ENCODE measurements at regions not wholly inside any gene's neighbourhood (a gene's known extent, or its start where the extent isn't known, plus 50 kb on each side); places are given as distances from the start of the nearest gene placed in this dataset.

DNA sequence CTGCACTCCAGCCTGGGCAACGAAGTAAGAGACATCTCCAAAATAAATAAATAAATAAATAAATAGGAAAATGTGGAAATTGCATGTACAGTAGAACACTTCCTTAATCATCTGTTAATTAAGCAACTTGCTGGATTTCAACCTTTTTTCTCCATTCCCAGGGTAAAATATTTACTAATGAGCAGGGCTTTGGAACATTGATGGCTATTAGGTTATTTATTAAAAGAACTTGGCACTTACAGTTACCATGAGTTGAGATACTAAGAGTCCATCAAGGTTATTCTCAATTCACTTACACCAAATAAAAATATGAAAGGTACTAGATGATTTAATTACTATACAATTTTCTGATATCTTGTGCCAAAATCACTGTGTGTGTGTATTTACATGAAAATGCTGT is 607.1 kb downstream of the PCDH18 start:
- DNase-seq (ENCODE audit: low spot score): no peak

DNA sequence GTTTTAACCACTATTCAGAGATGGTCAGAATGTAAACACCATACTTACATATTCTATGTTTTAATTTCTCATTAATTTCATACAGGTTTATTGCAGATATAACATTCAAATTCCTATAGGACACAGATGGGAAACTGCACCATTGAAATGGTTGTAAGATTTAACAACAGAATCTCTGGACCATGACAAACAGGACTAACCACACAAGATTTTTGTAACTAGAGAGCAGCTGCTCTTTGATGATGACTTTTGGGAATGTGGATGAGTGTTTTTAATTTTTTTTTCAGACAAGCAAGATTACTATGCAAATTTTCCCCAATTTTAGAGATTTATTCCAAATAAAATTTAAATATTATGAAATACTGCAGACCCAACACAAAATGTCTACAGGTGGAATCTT is 610.2 kb downstream of the PCDH18 start:
- DNase-seq (ENCODE audit: low spot score): no peak

DNA sequence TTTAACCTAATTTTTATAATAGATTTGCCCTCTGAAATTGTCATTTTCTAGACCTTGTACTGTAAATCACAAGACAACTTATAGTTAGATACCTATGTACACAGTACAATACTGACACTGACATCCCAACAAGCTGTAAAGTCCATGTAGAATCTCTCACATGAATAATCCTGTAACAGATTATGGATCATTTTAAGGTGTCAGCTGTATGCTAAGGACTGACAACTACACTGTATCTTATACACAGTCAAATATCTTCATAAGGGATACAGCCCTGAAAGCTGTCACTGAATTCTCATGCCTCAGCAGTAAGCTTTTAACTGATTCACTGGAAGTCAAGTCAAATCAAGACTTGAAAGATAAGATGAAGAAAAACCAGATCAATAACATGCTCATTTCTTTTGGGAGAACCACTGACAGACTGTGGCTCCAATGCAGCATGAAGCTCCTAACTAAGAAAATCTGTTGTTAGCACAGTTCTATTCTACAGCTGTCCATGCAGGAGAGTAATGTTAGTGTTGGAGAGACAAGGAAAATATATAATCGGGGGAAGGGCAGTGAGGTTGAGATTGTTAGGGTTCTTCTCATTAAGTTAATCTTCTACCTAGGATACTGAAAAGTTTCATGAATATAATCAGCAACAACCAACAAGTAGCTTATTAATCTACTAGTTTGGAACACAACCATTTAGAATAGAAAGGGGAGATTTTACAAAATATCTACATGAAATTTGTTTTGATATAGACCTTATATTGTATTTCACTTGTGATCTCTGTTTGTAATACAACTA is 612.0 kb downstream of the PCDH18 start:
- DNase-seq (ENCODE audit: low spot score): no peak

DNA sequence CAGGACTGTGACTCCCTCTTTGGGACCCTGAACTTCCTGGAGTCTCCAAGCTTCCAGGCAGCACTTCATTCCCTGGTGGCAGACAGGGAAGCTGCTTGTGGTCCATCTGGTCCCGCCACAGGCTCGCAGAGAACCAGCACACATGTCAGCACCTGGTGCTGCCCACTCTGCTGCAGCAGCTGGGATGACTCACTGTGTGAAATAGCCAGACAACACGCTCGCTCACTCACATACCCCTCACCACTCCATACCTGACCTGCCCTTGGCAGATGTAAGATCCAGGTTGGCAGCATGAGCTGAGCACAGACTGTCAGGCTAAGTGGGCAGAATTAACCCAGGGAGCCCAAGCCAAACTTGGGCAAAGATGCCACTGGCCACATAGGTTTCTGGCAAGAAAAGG is 613.5 kb downstream of the PCDH18 start:
- DNase-seq (ENCODE audit: low spot score): no peak

DNA sequence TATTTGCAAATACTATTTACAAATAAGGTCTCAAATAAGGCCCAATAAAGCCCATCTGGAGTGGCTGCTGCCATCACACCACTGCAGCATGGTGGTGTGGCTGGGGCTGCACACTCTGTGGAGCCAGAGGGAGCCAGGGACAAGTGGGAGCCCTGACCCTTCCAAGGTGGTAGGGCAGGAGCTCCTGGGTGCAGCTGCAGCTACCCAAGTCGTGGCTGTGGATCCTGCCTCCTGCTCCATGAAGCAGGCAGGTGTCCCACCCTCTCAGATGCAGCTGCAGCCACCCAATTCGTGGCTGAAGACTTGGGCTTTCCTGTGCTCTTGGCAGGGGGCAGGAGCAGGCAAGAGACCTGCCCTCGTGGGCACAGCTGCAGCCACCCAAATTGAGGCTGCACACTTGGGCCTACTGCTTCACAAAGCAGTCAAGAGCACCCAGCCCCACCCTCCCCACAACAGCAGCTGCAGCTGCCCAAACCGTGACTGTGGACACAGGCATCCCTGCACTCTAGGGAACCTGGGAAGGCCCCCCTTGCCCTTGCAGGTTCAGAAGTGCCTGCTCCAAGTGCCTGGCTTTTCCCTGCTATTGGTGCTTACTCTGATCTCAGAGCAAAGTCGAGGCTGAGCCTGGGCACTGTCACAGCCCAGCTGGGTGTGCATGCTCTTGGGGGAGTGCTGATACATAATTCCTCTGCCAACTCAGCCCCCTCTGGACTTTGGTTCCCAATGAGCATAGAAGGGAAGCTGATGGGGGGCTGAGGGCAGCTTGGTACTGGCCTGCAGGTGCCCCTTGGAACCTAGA is 614.8 kb downstream of the PCDH18 start:
- DNase-seq (ENCODE audit: low spot score): no peak

DNA sequence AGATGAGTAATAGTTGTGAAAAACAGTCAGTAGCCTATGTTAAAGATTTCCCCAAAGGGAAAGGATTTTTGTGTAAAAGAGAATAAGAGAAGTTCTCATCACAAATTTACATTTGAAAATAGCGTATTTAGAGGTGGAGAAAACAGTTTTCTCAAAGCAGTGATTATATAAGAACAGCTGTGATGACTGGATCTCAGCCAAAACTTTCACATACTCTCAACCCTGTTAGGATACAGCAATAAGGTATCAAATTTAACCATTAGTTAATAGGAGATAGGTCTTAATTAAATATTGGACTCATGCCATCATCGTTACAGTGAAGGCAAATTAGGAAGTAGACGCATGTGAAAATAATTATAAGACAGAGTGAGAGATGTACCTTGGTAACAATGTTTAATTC is 622.7 kb downstream of the PCDH18 start:
- DNase-seq (ENCODE audit: low spot score): no peak

DNA sequence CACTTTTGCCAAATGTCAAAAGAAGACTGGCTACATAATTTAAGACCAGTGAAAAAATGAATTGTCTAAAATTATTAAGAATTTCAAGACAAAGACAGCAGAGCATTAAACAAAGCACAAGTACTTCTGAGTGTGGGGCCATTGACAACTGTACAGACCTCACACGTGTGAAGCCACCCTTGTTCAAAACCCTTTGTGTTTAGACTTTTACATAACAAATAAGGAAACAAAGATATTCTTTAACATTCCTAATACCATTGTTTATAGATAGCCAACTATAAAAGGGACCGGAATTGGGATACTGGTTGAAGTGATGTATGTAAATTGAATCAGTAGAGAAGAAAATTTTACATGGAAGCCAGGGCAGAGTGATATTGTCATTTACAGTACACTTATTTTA is 624.2 kb downstream of the PCDH18 start:
- no peak for DNase-seq (ENCODE audit: low spot score)

DNA sequence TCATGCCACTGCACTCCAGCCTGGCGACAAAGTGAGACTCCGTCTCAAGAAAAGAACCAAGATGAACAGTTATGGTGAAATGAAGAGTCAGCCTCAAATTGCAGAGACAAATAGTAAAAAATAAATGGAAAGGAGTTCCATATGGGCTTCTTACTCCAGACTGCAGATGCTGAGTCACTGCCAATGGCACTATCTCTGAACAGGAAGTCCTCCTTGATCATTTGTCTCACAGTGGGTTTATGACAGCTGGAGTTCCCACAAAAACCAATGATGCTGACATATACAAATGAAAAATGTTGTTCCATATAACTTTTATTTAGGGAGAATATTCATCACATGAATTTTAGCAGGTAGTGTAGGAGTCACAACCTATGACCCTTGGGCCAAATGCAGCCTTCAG is 631.6 kb downstream of the PCDH18 start:
- no peak for DNase-seq (ENCODE audit: low spot score)

DNA sequence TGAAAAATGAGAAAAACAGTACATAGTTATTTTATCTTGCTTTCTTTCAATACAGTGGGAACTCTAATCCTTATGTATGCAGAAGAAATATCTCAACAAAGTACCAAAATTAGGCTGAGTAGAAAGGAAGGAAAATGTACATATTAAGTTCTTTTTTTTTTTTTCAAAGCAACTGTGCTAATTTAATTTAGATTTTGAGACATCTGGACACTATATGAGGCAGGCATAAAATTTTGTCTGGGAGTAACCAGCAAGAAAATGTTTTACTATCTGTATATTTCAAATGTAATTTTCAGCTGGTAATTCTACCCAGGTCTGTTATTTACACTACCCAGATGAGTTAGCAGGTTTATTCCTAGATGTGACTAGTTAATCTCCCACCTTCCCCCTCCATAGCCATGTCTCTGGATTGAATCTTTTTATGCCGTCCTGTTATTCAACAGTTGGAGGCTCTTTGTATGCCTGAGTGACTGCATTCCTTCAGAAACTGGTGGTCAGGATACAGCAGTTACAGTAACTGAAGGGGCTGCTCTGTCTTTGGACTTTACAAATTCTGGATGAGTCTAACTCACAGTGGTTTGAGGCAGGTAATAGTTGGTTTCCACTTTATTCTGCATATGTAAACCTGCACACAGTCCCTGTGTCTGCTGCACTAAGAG is 633.6 kb downstream of the PCDH18 start:
- DNase-seq (ENCODE audit: low spot score): no peak

DNA sequence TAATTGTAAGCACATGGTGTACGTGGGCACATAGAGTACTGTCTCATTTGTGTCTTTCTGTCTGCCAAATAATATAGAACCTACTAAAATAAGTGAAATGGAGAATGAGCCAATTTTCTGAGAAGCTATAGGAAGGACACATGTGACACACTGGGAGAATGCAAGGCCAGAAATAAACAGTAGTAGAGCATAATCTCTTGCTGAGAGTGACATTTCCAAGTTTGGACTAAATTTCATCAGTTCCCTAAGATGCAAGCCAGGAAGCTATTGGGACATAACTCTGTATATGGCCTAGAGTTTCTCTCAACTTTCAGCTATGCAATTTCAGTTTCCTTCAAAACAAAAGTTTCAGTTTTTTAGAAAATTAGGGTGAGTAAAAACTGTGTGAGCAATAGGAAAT is 638.7 kb downstream of the PCDH18 start:
- DNase-seq (ENCODE audit: low spot score): no peak

DNA sequence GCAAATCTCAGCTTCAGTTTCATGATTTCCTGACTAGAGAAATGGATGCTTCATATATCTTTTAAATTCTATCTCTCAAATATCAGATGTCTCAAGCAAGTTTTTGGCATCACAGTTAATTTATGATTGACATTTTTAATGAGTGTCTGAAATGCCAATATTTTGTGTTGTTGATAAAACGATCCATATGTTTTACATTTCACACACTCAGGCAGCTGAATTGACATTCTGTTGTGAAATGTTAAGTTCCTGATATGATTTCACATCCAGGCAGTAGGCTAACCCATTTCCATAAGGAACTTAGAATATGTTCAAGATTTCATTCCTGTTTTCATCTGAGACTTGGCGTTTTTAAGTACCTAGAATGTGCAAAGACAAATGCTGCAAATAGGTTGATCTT is 650.6 kb downstream of the PCDH18 start:
- DNase-seq (ENCODE audit: low spot score): no peak

DNA sequence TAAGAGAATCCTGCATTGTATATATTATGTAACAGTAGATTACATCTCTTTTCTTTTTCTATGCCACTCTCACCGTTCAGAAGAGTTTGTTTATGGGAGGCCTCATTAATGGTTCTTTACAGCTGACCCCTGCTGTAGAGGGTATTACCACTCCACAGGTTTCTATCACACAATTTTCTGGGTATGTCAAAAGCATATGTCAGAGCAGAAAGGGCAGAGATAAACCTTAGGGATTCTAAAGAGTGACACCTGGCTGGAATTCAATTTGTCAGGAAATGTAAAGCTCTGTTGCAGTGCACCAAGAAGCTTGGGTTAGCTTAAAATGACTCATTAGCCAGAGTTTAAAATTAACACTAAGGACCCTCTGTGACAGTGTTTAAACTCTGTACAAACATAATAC is 658.7 kb downstream of the PCDH18 start:
- DNase-seq (ENCODE audit: low spot score): no peak

DNA sequence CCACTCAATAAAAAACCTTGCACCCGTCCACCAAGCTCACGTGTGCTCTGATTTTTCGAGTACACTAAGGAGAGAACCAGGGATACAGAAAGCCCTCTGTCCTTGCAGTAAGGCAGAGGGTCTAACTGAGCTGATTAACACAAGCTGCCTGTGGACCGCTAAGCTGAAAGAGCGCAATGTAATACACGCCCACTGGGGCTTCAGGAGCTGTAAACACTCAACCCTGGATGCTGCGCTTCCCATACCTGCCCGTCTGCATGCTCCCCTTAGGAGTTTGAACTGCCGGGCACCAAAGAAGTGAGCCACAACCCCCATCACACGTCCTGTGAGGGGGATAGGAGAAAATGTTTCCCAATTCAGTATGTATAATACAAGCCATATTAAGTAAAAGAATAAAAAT is 664.8 kb downstream of the PCDH18 start:
- DNase-seq (ENCODE audit: low spot score): no peak

DNA sequence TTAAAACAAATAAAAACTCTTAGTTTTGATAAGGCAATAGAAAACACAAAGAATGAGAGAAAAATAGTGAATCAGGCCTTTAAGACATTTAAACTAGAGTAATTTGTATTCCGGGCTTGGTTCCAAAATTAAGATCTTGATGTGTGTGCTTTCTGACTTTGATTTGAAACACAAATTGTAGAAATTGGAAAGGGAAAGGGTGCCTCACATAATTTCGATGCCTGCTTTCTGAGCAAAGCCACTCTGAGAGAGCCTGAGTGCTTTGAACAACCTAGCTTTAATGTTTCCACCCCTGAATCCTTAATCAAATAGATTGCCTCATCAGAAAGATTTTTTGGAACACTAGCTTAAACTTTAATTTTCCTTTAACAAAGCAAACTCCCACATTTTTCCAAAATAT is 666.8 kb downstream of the PCDH18 start:
- no peak for DNase-seq (ENCODE audit: low spot score)

DNA sequence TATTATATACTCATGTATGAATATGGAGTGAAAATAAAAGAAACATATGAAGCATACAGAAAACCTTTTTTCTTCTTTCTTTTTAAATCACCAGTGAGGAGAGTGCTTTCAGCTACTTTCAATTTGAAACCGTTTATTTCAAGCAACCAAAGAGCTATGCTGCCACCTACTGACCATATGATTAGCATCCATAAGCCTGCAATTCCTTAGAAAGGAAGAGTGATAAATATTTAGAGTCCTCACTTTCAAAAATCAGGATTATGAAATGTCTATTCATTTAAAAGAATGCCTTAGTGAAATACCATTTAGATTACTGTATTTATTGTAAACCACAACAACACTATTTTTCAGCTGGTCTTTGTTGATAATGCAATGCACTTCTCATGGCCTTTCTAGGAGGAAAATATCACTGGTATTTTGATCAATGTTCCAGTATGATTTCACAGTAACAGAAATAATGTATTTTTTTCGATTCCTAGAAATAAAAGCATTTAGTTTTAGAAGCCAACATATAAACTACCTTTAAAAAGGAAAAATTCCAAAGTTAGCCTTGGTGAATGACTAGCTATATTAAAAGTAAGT is 667.6 kb downstream of the PCDH18 start:
- peak; percentile 88 for DNase-seq (ENCODE audit: low spot score)

DNA sequence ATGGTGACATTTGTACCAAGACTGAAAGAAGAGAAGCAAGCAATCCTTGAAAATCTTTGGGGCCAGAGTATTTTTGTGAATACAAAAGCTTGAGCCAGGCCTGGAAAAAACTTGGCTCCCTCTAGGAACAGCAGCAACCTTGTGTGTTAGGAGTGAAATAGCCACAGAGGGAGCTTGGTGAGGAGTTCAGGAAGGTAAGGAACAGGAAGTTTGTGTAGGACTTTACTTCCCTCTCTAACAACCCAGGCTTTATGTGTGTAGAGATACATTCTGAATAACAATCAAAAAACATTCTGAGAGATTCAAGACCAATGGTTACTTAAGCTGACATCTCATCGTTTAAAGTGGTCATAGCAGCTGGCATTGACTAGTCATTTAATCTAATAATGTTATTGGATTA is 668.5 kb downstream of the PCDH18 start:
- peak; percentile 26 for DNase-seq (ENCODE audit: low spot score)

DNA sequence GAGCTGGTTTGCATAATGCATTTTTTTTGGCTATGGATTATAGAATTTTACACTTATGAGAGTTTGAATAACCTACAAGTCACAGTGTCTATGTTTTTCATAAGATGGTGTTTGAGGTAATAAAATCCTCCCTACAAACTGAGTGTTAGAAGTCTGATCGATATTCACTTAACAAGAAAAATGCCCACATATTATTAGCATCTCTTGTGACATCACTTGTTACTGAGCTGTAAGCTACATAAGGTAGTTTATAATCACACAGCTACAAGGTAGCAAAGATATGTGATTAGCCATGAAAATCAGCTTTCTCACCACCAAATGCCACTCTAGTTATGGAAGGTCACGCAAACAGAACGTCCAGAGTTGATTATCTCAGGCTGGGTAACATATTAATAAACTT is 669.6 kb downstream of the PCDH18 start:
- DNase-seq (ENCODE audit: low spot score): no peak

DNA sequence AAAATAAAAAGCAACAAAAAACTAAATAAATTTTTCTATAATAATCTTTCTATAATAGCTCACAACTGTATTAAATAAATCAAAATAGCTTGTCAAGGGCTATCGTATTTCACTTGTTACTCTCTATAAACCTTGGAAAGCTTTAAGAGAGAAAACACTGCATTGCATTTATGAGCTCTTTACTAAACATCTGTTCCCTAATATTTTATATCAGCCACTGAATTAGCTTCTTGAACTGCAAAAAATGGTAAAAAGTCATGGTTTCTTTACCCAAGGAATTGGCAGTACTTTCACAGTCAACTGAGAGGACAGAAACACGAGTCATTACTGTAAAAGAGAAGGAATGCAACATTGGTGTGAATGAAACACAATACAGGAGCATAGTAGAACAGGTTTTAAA is 671.2 kb downstream of the PCDH18 start:
- no peak for DNase-seq (ENCODE audit: low spot score)

DNA sequence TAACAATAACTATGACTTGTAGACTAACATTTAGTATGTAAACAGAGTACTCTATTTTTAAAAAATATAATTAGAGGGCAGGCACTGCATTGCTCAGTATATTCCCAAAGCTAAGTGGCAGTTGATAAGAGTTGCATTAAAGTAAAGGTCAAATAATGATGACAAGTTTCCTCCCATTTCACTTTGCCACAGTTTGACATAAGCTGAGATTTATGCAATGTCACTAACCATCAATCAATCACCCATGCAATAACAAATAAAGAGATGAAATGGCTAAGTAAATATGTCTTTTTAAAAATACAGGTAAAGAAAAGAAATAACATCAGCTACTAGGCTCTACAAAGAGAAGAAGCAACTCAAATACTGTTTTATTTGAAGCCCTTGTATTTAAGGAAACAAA is 673.4 kb downstream of the PCDH18 start:
- no peak for DNase-seq (ENCODE audit: low spot score)

DNA sequence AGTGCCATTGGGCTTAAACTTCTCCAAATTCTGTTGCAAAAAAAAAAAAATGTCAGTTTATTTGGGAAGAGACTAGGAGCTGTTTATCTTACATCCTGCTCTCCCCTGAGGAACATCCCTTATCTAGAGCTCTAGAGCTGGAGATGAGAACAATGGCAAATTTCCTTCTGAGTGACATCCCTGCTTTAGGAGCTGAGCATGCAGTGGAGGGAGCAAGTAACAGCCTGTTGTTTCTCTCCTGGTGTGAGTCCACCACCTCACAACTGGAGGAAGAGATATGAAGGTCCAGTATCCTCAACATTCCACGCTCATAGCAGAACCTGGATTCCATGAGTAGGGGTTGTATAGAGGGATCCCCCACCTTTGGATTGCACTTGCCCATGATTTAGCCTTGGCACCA is 676.4 kb downstream of the PCDH18 start:
- DNase-seq (ENCODE audit: low spot score): no peak

DNA sequence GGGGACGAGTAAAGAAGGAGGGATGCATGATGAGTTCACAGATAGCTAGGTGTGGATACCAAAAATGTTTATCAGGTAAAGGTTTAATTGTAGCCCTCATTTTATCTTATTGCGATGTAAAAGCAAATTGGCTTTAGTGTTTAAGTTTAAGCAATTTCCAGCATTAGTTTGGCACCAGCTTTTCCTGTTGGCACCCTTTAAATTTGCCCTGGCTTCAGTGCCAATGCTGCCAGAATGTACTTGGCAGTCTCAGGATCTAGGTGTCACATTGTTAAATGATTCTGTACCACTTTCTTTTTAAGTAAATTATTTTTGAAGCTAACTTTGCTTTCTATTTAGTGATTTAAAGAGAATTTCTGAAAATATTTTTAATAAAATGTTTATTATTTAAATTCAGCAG is 681.8 kb downstream of the PCDH18 start:
- no peak for DNase-seq (ENCODE audit: low spot score)

DNA sequence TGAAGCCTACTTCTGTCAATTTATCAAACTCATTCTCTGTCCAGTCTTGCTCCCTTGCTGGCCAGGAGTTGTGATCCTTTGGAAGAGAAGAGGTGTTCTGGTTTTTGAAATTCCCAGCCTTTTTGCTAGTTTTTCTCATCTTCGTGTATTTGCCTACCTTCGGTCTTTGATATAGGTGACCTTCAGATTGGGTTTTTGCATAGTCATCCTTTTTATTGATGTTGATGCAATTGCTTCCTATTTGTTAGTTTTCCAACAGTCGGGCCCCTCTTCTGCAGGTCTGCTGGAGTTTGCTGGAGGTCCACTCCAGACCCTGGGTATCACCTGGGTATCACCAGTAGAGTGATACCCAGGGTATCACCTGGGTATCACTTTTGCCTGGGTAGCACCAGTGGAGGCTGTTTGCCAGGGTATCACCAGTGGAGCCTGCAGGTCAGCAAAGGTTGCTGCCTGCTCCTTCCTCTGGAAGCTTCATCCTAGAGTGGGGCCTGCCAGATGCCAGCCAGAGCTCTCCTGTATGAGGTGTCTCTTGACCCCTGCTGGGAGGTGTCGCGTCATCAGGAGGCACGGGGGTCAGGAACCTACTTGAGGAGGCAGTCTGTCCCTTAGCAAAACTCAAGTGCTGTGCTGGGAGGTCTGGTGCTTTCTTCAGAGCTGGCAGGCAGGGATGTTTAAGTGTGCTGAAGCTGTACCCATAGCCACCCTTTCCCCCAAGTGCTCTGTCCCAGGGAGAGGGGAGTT is 684.2 kb downstream of the PCDH18 start:
- no peak for DNase-seq (ENCODE audit: low spot score)
